ENCODE measurements at regions not wholly inside any gene's neighbourhood (a gene's known extent, or its start where the extent isn't known, plus 50 kb on each side); places are given as distances from the start of the nearest gene placed in this dataset.

GRCh38 chr13:40269086-40269485 lies 397.4 kb downstream of the FOXO1 start:
- H3K4me3 ChIP-seq (ENCODE audit: low read depth, low read length) = no peak overlapping the region
- TF ChIP-seq POLR2A (IDR thresholded peaks at IDR 0.05; ENCODE audit: extremely low read depth, insufficient read length) (no peak), MAX (IDR thresholded peaks at IDR 0.05; ENCODE audit: low read depth, low read length) (no peak), MYC (IDR thresholded peaks at IDR 0.05; ENCODE audit: low read depth, low read length) (no peak)
- DNase-seq (ENCODE audit: low read depth) = no peak

- TF ChIP-seq MYC (IDR thresholded peaks at IDR 0.05; ENCODE audit: low read depth, low read length) = no peak
- TF ChIP-seq CTCF (IDR thresholded peaks at IDR 0.05; ENCODE audit: low read depth, low read length) = no peak
- TF ChIP-seq MAX (IDR thresholded peaks at IDR 0.05; ENCODE audit: low read depth, low read length) = no peak
- no peak for TF ChIP-seq POLR2A (IDR thresholded peaks at IDR 0.05; ENCODE audit: extremely low read depth, insufficient read length)
- DNase-seq (ENCODE audit: low read depth) = no peak
- H3K4me3 ChIP-seq (ENCODE audit: low read depth, low read length) = no peak overlapping the region
These were observed 395.7 kb downstream of the FOXO1 start for GRCh38 chr13:40270726-40271125.

GRCh38 chr13:40271271-40271885 lies 395.1 kb downstream of the FOXO1 start:
- DNase-seq (ENCODE audit: low read depth) = no peak
- TF ChIP-seq MAX (IDR thresholded peaks at IDR 0.05; ENCODE audit: low read depth, low read length) = no peak
- no peak for TF ChIP-seq MYC (IDR thresholded peaks at IDR 0.05; ENCODE audit: low read depth, low read length)
- TF ChIP-seq CTCF (IDR thresholded peaks at IDR 0.05; ENCODE audit: low read depth, low read length) = no peak
- no peak for TF ChIP-seq POLR2A (IDR thresholded peaks at IDR 0.05; ENCODE audit: extremely low read depth, insufficient read length)
- H3K4me3 ChIP-seq (ENCODE audit: low read depth, low read length) = no peak overlapping the region

- H3K4me3 ChIP-seq (ENCODE audit: low read depth, low read length) = no peak overlapping the region
- TF ChIP-seq CTCF (IDR thresholded peaks at IDR 0.05; ENCODE audit: low read depth, low read length) = no peak
- no peak for TF ChIP-seq POLR2A (IDR thresholded peaks at IDR 0.05; ENCODE audit: extremely low read depth, insufficient read length)
- TF ChIP-seq MAX (IDR thresholded peaks at IDR 0.05; ENCODE audit: low read depth, low read length) = no peak
- no peak for TF ChIP-seq MYC (IDR thresholded peaks at IDR 0.05; ENCODE audit: low read depth, low read length)
- DNase-seq (ENCODE audit: low read depth) = peak; percentile 32
These were observed 394.3 kb downstream of the FOXO1 start for GRCh38 chr13:40271931-40272775.

- TF ChIP-seq CTCF (IDR thresholded peaks at IDR 0.05; ENCODE audit: low read depth, low read length) (no peak), MYC (IDR thresholded peaks at IDR 0.05; ENCODE audit: low read depth, low read length) (no peak), POLR2A (IDR thresholded peaks at IDR 0.05; ENCODE audit: extremely low read depth, insufficient read length) (no peak), MAX (IDR thresholded peaks at IDR 0.05; ENCODE audit: low read depth, low read length) (no peak)
- H3K4me3 ChIP-seq (ENCODE audit: low read depth, low read length) = no peak overlapping the region
- no peak for DNase-seq (ENCODE audit: low read depth)
These were observed 393.7 kb downstream of the FOXO1 start for GRCh38 chr13:40272776-40273139.

All from NB4 (cell line).